ENCODE measurements at regions not wholly inside any gene's neighbourhood (a gene's known extent, or its start where the extent isn't known, plus 50 kb on each side); places are given as distances from the start of the nearest gene placed in this dataset.

GRCh38 chr1:223048026-223048425 is 95.0 kb downstream of the TLR5 start:
- no peak for DNase-seq (ENCODE audit: low spot score)

GRCh38 chr1:223052462-223052861 is 90.6 kb downstream of the TLR5 start:
- no peak for DNase-seq (ENCODE audit: low spot score)

DNA sequence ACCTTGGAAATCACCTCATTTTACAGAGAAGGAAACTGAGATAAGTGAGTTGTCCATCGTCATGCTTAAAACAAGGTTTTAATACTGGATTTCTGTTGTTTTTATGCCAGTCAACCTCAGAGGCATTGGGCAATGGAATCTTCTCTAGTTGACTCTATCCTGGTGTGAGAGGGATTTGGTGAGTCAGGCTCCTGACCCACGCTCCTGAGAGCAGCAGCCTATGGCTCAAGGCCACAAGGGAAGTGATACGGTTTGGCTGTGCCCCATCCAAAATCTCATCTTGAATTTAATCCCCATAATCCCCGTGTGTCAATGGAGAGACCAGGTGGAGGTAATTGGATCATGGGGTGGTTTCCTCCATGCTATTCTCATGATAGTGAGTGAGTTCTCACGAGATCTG is 90.1 kb downstream of the TLR5 start:
- no peak for DNase-seq (ENCODE audit: low spot score)

GRCh38 chr1:223056802-223057201 is 86.2 kb downstream of the TLR5 start:
- no peak for DNase-seq (ENCODE audit: low spot score)

DNA sequence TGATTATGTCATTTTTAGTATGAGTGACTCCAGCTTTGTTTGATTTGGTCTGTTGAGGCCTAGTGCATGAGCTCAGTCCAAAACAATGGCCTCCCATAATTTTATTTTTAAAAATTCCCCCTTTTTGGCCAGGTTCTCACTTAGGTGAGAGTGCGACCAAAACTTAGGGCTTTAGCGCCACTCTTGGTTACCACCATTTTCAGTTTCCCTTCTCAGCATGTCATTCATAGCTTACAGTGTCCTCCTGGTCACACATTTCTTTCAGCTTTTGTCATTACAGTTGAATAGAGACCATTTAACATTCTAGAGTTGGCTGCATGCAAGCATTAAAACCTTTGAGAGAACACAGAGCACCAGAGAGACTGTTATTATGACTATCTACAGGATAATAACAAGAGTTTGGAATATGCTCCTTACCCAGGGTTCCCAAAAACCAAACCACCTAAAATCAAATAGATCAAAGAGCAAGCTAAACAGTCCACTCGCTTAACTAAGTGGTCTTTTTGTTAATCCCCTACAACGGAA is 85.4 kb downstream of the TLR5 start:
- no peak for DNase-seq (ENCODE audit: low spot score)

All from CD4-positive, alpha-beta T cell treated with Interleukin-2 at 100 ng/mL for 4 hours (primary cell).